VCaP (cell line): ENCODE measurements at regions not wholly inside any gene's neighbourhood (a gene's known extent, or its start where the extent isn't known, plus 50 kb on each side); places are given as distances from the start of the nearest gene placed in this dataset.
A peak's percentile ranks its signal among the peaks of the same experiment; 100 is the strongest.

Experiments used
- H3K27ac ChIP-seq: fragments of 450-650 bp; 2 replicates; pipeline ENCODE4 v1.5.1; 2017
- CTCF ChIP-seq: fragments of 450-650 bp; conservative IDR thresholded peaks from 2 replicates; pipeline ENCODE4 v1.5.1; 2017; ENCODE audit warnings: mild to moderate bottlenecking, moderate library complexity

DNA sequence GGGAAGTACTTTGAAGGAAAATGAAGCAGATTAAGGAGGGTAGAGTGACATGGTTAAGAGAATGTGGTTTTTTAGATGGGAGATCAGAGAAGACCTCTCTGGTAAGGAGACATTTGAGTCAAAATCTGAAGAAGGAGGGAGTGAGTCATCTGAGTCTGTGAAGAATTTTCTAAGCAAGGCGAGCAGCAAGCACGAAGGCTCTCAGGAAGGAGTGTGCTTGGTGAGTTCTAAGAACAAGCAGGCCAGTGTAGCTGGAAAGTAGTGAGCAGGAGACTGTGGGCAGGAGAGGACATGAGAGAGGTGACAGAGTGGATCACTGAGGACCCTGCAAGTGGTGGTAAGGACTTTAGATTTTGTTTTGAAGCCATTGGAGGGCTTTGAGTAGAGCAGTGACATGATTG, 76.3 kb upstream of the FUT8 start:
- no peak for TF ChIP-seq CTCF
- H3K27ac ChIP-seq, result peak overlapping the region; percentile 81

DNA sequence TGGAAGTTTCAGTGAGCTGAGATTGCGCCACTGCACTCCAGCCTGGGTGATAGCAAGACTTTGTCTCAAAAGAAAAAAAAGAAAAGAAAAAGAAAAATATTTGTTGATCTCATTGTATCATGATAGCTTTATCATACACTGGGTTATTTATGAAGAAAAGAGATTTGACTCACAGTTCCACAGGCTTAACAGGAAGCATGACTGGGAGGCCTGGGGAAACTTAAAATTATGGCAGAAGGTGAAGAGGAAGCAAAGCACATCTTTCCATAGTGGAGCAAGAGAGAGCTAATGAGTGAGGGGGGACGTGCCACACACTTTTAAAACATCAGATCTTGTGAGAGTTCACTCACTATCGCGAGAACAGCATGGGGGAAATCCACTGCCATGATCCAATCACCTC, 72.7 kb upstream of the FUT8 start:
- TF ChIP-seq CTCF, result no peak
- no peak overlapping the region for H3K27ac ChIP-seq

DNA sequence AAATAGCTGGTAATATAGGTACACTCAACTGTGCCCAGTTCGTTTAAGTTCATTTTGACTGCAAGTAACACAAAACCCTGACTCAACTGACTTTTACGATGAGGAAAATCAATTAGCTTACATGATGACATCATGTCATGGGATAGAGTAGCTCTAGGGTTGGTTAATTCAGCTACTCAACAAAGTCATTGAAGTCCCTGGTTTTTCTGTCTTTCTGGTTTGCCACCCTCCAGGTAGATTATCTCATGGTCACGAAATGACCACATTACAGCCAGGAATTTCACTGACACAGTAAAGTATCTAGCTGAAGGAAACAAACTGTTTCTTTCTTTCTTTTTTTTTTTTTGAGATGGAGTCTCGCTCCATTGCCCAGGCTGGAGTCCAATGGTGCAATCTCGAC, 68.5 kb upstream of the FUT8 start:
- no peak for TF ChIP-seq CTCF
- H3K27ac ChIP-seq, result no peak overlapping the region

DNA sequence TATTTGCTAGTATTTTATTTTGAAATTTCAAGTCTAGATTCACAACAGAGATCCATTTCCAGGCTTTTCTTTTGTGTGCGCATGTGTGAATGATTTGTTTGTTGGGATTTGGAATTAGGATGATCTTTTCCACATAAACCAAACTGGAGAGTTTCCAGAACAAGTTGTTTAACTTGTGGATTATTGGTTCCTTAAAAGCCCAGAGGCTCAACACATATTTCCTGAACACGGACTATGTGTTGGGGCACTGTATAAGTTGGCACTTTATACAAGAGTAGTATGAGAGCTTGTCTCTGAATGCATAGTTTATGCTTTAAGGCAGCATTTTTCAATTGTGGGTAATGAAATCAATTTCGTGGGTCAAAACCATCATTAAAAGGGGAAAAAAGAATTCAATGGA, 67.3 kb upstream of the FUT8 start:
- no peak for TF ChIP-seq CTCF
- H3K27ac ChIP-seq, result peak overlapping the region; percentile 34; the same call in 1 of the 2 replicates

- no peak for TF ChIP-seq CTCF
- H3K27ac ChIP-seq, result no peak overlapping the region
These were observed 66.1 kb upstream of the FUT8 start for GRCh38 chr14:65346474-65346873.

DNA sequence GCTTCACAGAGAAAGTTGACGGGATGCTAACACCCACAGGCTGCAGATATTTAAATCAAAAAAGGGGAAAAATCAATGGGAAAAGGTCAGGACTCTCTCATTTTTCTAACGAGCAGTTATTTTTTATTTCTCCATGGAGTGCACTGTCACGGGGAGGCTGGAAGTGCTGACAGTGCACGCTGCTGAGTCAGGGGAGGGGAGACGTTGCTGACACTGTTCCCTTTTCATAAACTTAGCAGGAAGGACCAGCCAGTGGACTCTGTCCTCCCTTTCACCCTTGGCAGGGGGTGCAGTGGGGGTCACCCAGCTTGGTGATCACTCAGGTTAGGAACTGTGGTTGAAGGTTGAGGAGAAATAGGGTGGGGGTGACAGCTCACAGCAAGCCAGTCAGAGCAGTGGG, 65.6 kb upstream of the FUT8 start:
- TF ChIP-seq CTCF, result no peak
- no peak overlapping the region for H3K27ac ChIP-seq

DNA sequence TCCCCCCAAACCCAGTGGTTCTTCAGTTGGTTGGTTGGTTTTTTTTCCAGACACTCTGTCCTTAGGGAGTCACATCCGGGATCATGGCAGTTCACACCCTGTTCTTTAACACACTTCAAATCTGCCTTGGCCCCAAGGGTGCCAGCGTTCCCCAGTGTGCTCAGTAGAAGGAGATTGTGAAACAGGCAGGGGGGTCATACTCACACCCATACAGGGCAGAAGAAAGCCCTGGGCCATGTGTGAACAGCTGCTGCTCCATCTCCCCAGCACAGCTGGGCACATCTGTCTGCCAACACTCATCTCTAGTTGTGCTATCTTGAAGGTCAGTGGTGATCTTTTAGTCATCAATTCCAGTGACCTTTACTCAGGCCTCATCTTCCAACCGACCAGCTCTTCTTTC, 64.4 kb upstream of the FUT8 start:
- H3K27ac ChIP-seq, result no peak overlapping the region
- TF ChIP-seq CTCF, result no peak

DNA sequence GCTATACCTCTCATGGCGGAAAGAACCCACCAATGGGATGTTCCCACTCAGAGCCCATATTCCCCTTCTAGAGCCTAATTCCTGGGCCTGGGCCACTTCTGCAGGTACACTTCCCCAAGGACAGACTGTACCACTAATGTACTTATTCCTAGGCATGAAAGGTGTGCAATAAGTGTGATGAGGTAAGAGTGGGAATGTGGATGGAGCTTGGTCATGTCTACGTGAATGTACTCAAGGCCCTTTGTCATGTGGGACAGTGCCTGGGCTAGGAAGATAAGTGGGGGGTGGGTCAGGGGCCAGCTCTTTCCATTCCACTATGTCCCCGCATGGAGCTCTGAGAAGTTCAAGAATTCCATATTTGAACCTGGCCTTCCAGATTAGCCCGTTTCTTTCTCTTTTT, 63.4 kb upstream of the FUT8 start:
- TF ChIP-seq CTCF, result no peak
- no peak overlapping the region for H3K27ac ChIP-seq
